HCT116 (cell line): ENCODE measurements at regions not wholly inside any gene's neighbourhood (a gene's known extent, or its start where the extent isn't known, plus 50 kb on each side); places are given as distances from the start of the nearest gene placed in this dataset.

Experiments
- ATAC-seq: fragments of 200-7000 bp; cut with Tn5 transposase; 2 replicates; pipeline ENCODE4 v1.9.1; 2020; ENCODE audit warnings: mild to moderate bottlenecking, moderate library complexity
- BruUV-seq: library from RNA; stranded (reverse); fragments of 400-500 nt; replicated peaks from 2 replicates; lab custom pipeline; 2021; lab: Mats Ljungman, UMichigan
- CTCF ChIA-PET: fragments of 300-600 bp; sonication (Branson Sonifier 250); formaldehyde crosslinking; loops from one replicate; lab custom pipeline; 2021; ENCODE audit warnings: antibody characterized with exemption; lab: Charles Lee
- POLR2A ChIA-PET: fragments of 300-600, 350-600 bp; sonication (Branson Sonifier 250); formaldehyde crosslinking; loops from one replicate; lab custom pipeline; 2021; ENCODE audit warnings: antibody characterized with exemption; lab: Charles Lee
- RAD21 ChIA-PET, 2 experiments: fragments of 300-600 bp; sonication (Branson Sonifier 250); formaldehyde crosslinking; loops; one replicate each; lab custom pipeline; 2023; ENCODE audit warnings: low total read pairs in 2 of 2; ENCODE audit not compliant: uncharacterized antibody in 2 of 2, unreplicated experiment in 2 of 2, low non-redundant PET in 1 of 2; lab: Charles Lee
- DNase-seq: peaks from one replicate; pipeline ENCODE4 v3.0.0-alpha.2; 2010; ENCODE audit warnings: low read depth, low spot score
- H2AFZ ChIP-seq: fragments of 200-600 bp; shearing (Covaris generic), sonication (generic); 2 replicates; pipeline ENCODE4 v1.6.1; 2017; ENCODE audit warnings: low read depth, mixed run types, mixed read lengths, antibody characterized with exemption, low read length; ENCODE audit not compliant: poor library complexity, severe bottlenecking
- H3K27ac ChIP-seq: 2 replicates; pipeline ENCODE4 v1.5.1; 2012; ENCODE audit warnings: low read depth, low read length
- H3K27me3 ChIP-seq: fragments of 200-600 bp; sonication (generic); 2 replicates; pipeline ENCODE4 v1.6.1; 2016; ENCODE audit warnings: mixed run types, low read length, mixed read lengths; ENCODE audit not compliant: insufficient read depth
- H3K36me3 ChIP-seq, 2 experiments: fragments of 200-500 bp in 1 of 2; fragments of 200-600 bp in 1 of 2; sonication (Bioruptor generic) in 1 of 2; sonication (generic) in 1 of 2; 2 replicates each; pipeline versions ENCODE4 v1.5.1 to v1.6.1; 2014 to 2016; ENCODE audit warnings: low read length in 2 of 2, inconsistent platforms in 1 of 2, mixed read lengths in 1 of 2, mixed run types in 1 of 2; ENCODE audit not compliant: insufficient read depth in 2 of 2, control insufficient read depth in 1 of 2
- H3K4me1 ChIP-seq, 2 experiments: fragments of 200-600 bp in 1 of 2; sonication (generic) in 1 of 2; 2 replicates each; pipeline versions ENCODE4 v1.5.1 to v1.6.1; 2012 to 2017; ENCODE audit warnings: low read length in 2 of 2, inconsistent platforms in 1 of 2, mild to moderate bottlenecking in 1 of 2, mixed read lengths in 1 of 2, mixed run types in 1 of 2, moderate library complexity in 1 of 2; ENCODE audit not compliant: insufficient read depth in 2 of 2, control insufficient read depth in 1 of 2
- H3K4me2 ChIP-seq: fragments of 200-600 bp; sonication (generic); 2 replicates; pipeline ENCODE4 v1.6.1; 2017; ENCODE audit warnings: mixed run types, low read length, mixed read lengths
- H3K4me3 ChIP-seq, 2 experiments: fragments of 200-600 bp in 1 of 2; sonication (generic) in 1 of 2; replicated peaks in 1 of 2; 2 replicates each; pipeline ENCODE4 v1.5.1; 2011 to 2016; ENCODE audit warnings: low read length in 2 of 2, control low read depth in 1 of 2, low read depth in 1 of 2, mild to moderate bottlenecking in 1 of 2, mixed read lengths in 1 of 2, mixed run types in 1 of 2
- H3K79me2 ChIP-seq: fragments of 200-600 bp; sonication (generic); 2 replicates; pipeline ENCODE4 v1.6.1; 2017; ENCODE audit warnings: mild to moderate bottlenecking, mixed run types, low read length, moderate library complexity, mixed read lengths; ENCODE audit not compliant: insufficient read depth
- H3K9ac ChIP-seq: fragments of 200-600 bp; sonication (generic); 2 replicates; pipeline ENCODE4 v1.6.1; 2016; ENCODE audit warnings: low read length, mixed read lengths
- H3K9me2 ChIP-seq: fragments of 200-600 bp; sonication (generic), shearing (Covaris generic); 2 replicates; pipeline ENCODE4 v1.6.1; 2017; ENCODE audit warnings: mixed run types, mild to moderate bottlenecking, moderate library complexity; ENCODE audit not compliant: insufficient read depth
- H3K9me3 ChIP-seq, 2 experiments: fragments of 200-500 bp in 1 of 2; fragments of 200-600 bp in 1 of 2; sonication (Bioruptor generic) in 1 of 2; sonication (generic) in 1 of 2; 2 replicates each; pipeline ENCODE4 v1.6.1; 2014 to 2017; ENCODE audit warnings: low read length in 2 of 2, mixed read lengths in 2 of 2, inconsistent platforms in 1 of 2, low read depth in 1 of 2, mild to moderate bottlenecking in 1 of 2, mixed run types in 1 of 2, moderate library complexity in 1 of 2; ENCODE audit not compliant: control insufficient read depth in 1 of 2, insufficient read depth in 1 of 2
- H4K20me1 ChIP-seq: fragments of 200-600 bp; sonication (generic), shearing (Covaris generic); 2 replicates; pipeline ENCODE4 v1.6.1; 2017; ENCODE audit warnings: mixed run types, mild to moderate bottlenecking, moderate library complexity; ENCODE audit not compliant: insufficient read depth
- CEBPB ChIP-seq: IDR thresholded peaks from 2 replicates; pipeline ENCODE4 v1.6.1; 2012; ENCODE audit warnings: low read depth
- POLR2AphosphoS5 ChIP-seq: IDR thresholded peaks from 2 replicates; pipeline ENCODE4 v1.6.1; 2011; ENCODE audit warnings: mild to moderate bottlenecking, low read depth, low read length, moderate library complexity
- SRF ChIP-seq: IDR thresholded peaks from 2 replicates; pipeline ENCODE4 v1.6.1; 2012; ENCODE audit warnings: low read depth
- ZFX ChIP-seq: fragments of 450-650 bp; IDR thresholded peaks from 2 replicates; pipeline ENCODE4 v1.6.1; 2017
- intact Hi-C: fragments of 100-400 bp; cut with micrococcal nuclease; formaldehyde crosslinking; loops from 2 replicates; pipeline ENCODE4 v1.10.0; 2022
- TF ChIP-seq, protein P1 (sequence below), 3 experiments: fragments of 200-600 bp in 1 of 3; sonication (generic) in 1 of 3; IDR thresholded peaks in 2 of 3; conservative IDR thresholded peaks in 1 of 3; 2 replicates each; pipeline ENCODE4 v1.5.1; 2012 to 2017; ENCODE audit warnings: low read depth in 2 of 3, low read length in 2 of 3, antibody characterized with exemption in 1 of 3, borderline replicate concordance in 1 of 3, control low read depth in 1 of 3, mild to moderate bottlenecking in 1 of 3, mixed read lengths in 1 of 3, mixed run types in 1 of 3, moderate library complexity in 1 of 3; ENCODE audit not compliant: insufficient read depth in 1 of 3

DNA sequence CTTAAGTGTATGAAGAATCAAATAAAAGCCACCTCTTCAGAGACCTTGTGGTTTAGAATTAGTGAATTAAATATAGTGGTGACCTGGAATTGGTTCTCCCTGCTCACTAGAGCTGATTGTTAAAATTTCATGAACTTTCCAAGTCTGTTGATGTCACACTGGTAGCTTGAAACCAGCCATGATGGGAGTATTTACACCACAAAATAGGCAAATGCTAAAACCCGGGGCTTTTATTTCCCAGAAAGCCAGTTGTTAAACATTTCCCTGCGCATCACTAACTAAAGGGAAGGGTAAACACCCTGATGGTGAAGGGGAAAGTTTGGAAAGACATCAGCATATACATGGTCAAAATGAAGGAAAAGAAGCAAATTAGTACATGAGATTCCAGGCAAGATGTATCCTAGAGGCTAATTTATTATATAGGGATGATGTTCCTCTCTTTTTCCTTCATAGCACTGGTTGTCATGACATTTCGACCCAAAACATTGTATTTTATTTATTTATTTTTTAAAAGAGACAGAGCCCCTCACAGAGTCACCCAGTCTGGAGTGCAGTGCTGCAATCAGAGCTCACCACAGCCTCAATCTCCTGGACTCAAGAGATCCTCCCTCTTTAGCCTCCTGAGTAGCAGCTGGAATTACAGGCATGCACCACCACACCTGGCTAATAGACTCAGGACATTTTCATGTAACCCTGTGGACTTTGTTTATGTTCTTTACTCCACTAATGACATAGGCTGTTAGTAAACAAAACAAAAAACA is 123.2 kb downstream of the RIN2 start (continued):
- TF ChIP-seq, protein P1, sequence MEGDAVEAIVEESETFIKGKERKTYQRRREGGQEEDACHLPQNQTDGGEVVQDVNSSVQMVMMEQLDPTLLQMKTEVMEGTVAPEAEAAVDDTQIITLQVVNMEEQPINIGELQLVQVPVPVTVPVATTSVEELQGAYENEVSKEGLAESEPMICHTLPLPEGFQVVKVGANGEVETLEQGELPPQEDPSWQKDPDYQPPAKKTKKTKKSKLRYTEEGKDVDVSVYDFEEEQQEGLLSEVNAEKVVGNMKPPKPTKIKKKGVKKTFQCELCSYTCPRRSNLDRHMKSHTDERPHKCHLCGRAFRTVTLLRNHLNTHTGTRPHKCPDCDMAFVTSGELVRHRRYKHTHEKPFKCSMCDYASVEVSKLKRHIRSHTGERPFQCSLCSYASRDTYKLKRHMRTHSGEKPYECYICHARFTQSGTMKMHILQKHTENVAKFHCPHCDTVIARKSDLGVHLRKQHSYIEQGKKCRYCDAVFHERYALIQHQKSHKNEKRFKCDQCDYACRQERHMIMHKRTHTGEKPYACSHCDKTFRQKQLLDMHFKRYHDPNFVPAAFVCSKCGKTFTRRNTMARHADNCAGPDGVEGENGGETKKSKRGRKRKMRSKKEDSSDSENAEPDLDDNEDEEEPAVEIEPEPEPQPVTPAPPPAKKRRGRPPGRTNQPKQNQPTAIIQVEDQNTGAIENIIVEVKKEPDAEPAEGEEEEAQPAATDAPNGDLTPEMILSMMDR (IDR thresholded peaks at IDR 0.05 in 2 of 3, conservative IDR thresholded peaks at IDR 0.05 in 1 of 3; ENCODE audit: borderline replicate concordance in 1 of 3, insufficient read depth in 1 of 3, low read depth in 2 of 3, low read length in 2 of 3), result no peak
- TF ChIP-seq SRF, result no peak

DNA sequence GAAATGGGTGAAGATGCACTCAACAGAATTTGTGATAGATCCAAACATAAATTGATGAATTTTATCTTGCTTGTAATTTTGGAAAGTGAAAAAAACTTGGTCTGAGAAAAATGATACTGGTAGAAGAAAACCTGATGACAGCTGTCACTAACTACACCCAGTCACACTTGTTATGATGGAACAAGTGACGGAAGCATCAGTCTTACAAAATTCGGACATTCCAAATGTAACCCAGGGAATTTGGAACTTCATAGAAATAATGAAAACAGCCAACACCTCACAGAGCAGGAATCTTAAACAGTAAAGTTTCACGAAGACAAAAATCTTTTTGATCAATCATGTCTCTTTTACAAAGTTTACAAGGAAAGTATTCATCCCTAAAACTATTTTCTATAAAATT is 123.9 kb downstream of the RIN2 start:
- H3K9ac ChIP-seq, result no peak overlapping the region
- H2AFZ ChIP-seq, result no peak overlapping the region
- H3K4me3 ChIP-seq, result no peak overlapping the region
- H3K4me2 ChIP-seq, result no peak overlapping the region
- RAD21 ChIA-PET, result no interaction called here
- no peak overlapping the region for H3K27ac ChIP-seq
- DNase-seq, result no peak
- no peaks in the 10 kb centered on the region for H3K9me2 ChIP-seq
- no peaks in the 10 kb centered on the region for H3K9me3 ChIP-seq
- CTCF ChIA-PET, result no interaction called here
- no peaks in the 10 kb centered on the region for H3K79me2 ChIP-seq
- intact Hi-C loops, result loop anchor here (10.0 kb wide), 1 partner anchor 97 kb away; no protein-coding TSS in a partner anchor
- H3K36me3 ChIP-seq, result no peaks in the 10 kb centered on the region
- BruUV-seq, result no TSS peak
- ATAC-seq, result no peak
- TF ChIP-seq CEBPB, result no peak
- no peak for TF ChIP-seq POLR2AphosphoS5
- no peak for TF ChIP-seq ZFX
- TF ChIP-seq SRF, result no peak
- no peaks in the 10 kb centered on the region for H4K20me1 ChIP-seq
- POLR2A ChIA-PET, result no interaction called here
- no peaks in the 10 kb centered on the region for H3K27me3 ChIP-seq
- peaks cover 3 to 33% of the 10 kb centered on the region in 2 experiments; a peak in 3 of 4 replicates for H3K4me1 ChIP-seq
